Memory B cell (primary cell): ENCODE measurements at regions not wholly inside any gene's neighbourhood (a gene's known extent, or its start where the extent isn't known, plus 50 kb on each side); places are given as distances from the start of the nearest gene placed in this dataset.

Source experiments
- ATAC-seq: fragments of 150-1000 bp; cut with Tn5 transposase; 2 replicates; pipeline ENCODE4 v1.10.0; 2021; ENCODE audit warnings: low read depth, mild to moderate bottlenecking, moderate library complexity
- DNase-seq, 2 donors: peaks; one replicate each; pipeline ENCODE4 v3.0.0; 2022; ENCODE audit warnings: low spot score in 2 of 2
- H3K27ac Mint-ChIP-seq: one replicate; pipeline ENCODE4 v1.8.0; 2022; ENCODE audit warnings: mild to moderate bottlenecking, moderate library complexity, mixed read lengths
- H3K27me3 Mint-ChIP-seq: one replicate; pipeline ENCODE4 v1.8.0; 2022; ENCODE audit warnings: mixed read lengths
- H3K36me3 Mint-ChIP-seq: one replicate; pipeline ENCODE4 v1.8.0; 2022; ENCODE audit warnings: mild to moderate bottlenecking, mixed read lengths
- H3K4me1 Mint-ChIP-seq: one replicate; pipeline ENCODE4 v1.8.0; 2022; ENCODE audit warnings: mixed read lengths
- H3K4me3 Mint-ChIP-seq: one replicate; pipeline ENCODE4 v1.8.0; 2022; ENCODE audit warnings: mild to moderate bottlenecking, moderate library complexity, mixed read lengths
- H3K9me3 Mint-ChIP-seq: one replicate; pipeline ENCODE4 v1.8.0; 2022; ENCODE audit warnings: mixed read lengths

DNA sequence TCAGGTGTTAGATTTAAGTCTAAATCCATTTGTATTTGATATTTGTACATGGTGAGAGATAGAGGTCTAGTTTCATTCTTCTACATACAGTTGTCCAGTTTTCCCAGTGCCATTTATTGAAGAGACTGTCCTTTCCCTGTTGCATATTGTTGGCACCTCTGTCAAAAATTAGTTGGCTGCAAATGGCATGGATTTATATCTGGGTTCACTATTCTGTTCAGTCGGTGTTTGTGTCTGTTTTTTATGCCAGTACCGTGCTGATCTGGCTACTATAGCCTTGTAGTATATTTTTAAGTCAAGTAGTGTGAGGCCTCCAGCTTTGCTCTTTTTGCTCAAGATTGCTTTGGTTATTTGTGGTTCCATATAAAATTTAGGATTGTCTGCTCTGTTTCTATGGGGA is 176.2 kb upstream of the DMRT1 start:
- no peak overlapping the region for H3K4me3 Mint-ChIP-seq
- peaks cover 10% of the 10 kb centered on the region for H3K9me3 Mint-ChIP-seq
- H3K27ac Mint-ChIP-seq, result no peak overlapping the region
- ATAC-seq, result no peak
- H3K36me3 Mint-ChIP-seq, result peaks cover 14% of the 10 kb centered on the region
- no peak for DNase-seq
- H3K27me3 Mint-ChIP-seq, result no peaks in the 10 kb centered on the region
- no peaks in the 10 kb centered on the region for H3K4me1 Mint-ChIP-seq

GRCh38 chr9:671997-672396 is 169.5 kb upstream of the DMRT1 start:
- H3K9me3 Mint-ChIP-seq, result peaks cover 11% of the 10 kb centered on the region
- H3K27ac Mint-ChIP-seq, result no peak overlapping the region
- H3K27me3 Mint-ChIP-seq, result no peaks in the 10 kb centered on the region
- ATAC-seq (no peak), DNase-seq (no peak)
- no peak overlapping the region for H3K4me3 Mint-ChIP-seq
- H3K36me3 Mint-ChIP-seq, result peaks cover 11% of the 10 kb centered on the region
- H3K4me1 Mint-ChIP-seq, result no peaks in the 10 kb centered on the region

DNA sequence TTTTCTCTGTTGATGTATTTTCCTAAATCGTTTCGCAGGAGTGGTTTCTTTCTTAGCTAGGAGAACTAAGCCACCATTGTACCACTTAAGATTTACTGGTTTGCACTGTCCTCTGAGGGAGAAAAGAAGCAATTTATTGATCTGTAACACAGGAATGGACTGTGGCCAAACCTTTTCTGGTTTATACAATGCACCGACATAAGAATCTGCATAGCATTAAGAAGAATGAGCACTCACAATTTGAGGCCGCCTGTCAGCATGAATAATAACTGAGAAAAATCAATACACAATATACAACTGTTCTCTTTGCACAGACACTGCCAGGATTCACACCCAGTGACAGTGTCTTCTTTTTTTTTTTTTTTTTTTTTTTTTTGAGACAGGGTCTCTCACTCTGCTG is 168.6 kb upstream of the DMRT1 start:
- no peak overlapping the region for H3K27ac Mint-ChIP-seq

GRCh38 chr9:673264-673965 is 168.1 kb upstream of the DMRT1 start:
- Mint-ChIP-seq H3K27me3 (no peaks in the 10 kb centered on the region), H3K27ac (no peak overlapping the region), H3K4me1 (peaks cover 7% of the 10 kb centered on the region), H3K4me3 (no peak overlapping the region), H3K9me3 (peaks cover 7% of the 10 kb centered on the region), H3K36me3 (peaks cover 6% of the 10 kb centered on the region)
- no peak for DNase-seq
- no peak for ATAC-seq

More for the DNA sequence above, 168.6 kb upstream of the DMRT1 start:
- Mint-ChIP-seq H3K4me3 (no peak overlapping the region), H3K4me1 (peaks cover 7% of the 10 kb centered on the region), H3K36me3 (peaks cover 11% of the 10 kb centered on the region), H3K27me3 (no peaks in the 10 kb centered on the region), H3K9me3 (peaks cover 10% of the 10 kb centered on the region)
- no peak for DNase-seq
- no peak for ATAC-seq

GRCh38 chr9:673966-674526 is 167.5 kb upstream of the DMRT1 start:
- H3K9me3 Mint-ChIP-seq, result peaks cover 6% of the 10 kb centered on the region
- H3K27ac Mint-ChIP-seq, result no peak overlapping the region
- H3K27me3 Mint-ChIP-seq, result no peaks in the 10 kb centered on the region
- peaks cover 7% of the 10 kb centered on the region for H3K4me1 Mint-ChIP-seq
- DNase-seq (no peak), ATAC-seq (no peak)
- H3K4me3 Mint-ChIP-seq, result no peak overlapping the region
- peaks cover 5% of the 10 kb centered on the region for H3K36me3 Mint-ChIP-seq

DNA sequence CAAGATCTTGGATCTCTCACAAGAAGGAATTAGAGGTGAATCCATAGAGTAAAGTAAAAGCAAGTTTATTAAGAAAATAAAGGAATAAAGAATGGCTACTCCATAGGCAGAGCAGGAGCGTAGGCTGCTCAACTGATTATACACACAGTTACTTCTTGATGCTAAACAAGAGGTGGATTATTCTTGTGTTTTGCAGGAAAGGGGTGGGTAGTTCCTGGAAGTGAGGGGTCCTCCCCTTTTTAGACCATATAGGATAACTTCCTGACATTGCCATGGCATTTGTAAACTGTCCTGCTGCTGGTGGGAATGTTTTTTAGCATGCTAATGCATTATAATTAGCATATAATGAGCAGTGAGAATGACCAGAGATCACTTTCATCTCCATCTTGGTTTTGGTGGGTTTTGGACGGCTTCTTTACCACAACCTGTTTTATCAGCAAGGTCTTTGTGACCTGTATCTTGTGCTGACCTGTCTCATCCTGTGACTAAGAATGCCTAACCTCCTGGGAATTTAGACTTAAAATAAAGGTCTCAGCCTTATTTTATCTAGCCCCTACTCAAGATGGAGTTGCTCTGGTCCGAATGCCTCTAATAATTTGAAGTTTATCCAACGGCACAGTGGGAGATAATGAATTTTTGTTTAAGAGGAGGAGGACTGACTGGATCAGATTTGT is 165.7 kb upstream of the DMRT1 start:
- H3K27ac Mint-ChIP-seq, result no peak overlapping the region
- DNase-seq (no peak), ATAC-seq (no peak)
- no peaks in the 10 kb centered on the region for H3K9me3 Mint-ChIP-seq
- peaks cover 2% of the 10 kb centered on the region for H3K36me3 Mint-ChIP-seq
- no peaks in the 10 kb centered on the region for H3K27me3 Mint-ChIP-seq
- H3K4me3 Mint-ChIP-seq, result no peak overlapping the region
- peaks cover 7% of the 10 kb centered on the region for H3K4me1 Mint-ChIP-seq

DNA sequence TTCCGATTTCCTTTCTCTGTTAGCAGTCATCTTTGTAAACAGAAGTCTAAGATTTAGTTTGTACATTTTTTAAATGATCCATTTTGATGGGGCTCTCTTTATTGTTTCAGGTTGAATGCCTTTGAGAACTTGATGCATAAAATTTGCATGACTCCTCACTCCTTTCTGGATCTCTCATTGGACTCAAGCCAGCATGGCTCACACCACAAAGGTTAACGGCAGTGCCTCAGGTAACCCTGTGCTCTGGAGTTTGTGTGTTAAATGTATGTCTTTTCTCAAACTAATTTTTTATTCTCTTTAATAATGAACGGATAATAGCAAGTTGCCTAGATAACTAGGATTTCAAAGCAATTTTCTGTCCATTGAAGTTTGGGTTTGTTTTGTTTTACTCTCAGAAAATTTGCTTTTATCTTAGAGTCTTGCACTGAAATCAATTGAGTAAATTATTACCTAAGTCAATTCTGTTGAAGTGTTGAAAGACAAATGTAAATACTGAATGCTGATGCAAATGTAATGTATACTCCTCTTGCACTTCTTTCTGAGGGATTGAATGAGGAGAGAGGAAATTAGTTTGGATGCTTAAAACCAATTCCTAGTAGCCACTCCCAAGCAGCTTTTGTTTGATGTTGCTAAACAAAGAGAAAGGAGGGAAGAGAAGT is 164.6 kb upstream of the DMRT1 start:
- H3K9me3 Mint-ChIP-seq, result no peaks in the 10 kb centered on the region
- peak overlapping the region; percentile 82 for H3K4me3 Mint-ChIP-seq
- H3K4me1 Mint-ChIP-seq, result peaks cover 7% of the 10 kb centered on the region
- no peak for DNase-seq
- H3K27ac Mint-ChIP-seq, result no peak overlapping the region
- H3K36me3 Mint-ChIP-seq, result no peaks in the 10 kb centered on the region
- H3K27me3 Mint-ChIP-seq, result no peaks in the 10 kb centered on the region
- no peak for ATAC-seq

DNA sequence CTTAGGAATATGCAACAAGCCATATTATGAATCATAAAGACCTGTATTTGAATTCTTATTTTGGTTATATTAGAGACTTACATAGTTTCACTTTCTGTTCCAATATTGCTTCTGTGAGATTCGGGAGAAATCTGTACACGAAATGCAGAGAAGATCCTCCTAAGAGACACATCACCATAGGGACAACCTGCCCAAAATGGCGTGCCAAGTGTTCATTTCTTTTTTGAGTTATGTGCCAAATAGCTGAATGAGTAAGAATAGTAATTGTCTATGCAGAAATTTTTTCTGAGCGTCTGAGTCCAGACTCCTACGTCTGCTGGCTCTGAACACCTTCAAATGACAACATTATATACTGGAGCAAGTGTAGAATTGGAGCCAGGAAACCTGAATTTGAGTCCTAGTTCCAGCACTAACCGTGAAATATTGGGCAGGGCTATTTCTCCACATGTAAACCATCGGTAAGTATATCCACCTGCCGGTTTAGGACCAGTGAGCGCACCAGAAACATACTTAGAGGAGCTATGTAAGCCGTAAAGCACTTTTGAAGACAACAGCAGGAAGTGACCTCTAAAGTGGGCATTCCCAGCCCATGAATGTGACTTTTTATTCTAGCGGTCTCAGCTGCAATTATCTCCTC is 163.9 kb upstream of the DMRT1 start:
- Mint-ChIP-seq H3K4me3 (peak overlapping the region; percentile 82), H3K27ac (no peak overlapping the region), H3K27me3 (no peaks in the 10 kb centered on the region), H3K4me1 (peaks cover 7% of the 10 kb centered on the region), H3K36me3 (no peaks in the 10 kb centered on the region), H3K9me3 (no peaks in the 10 kb centered on the region)
- ATAC-seq (no peak), DNase-seq (no peak)

GRCh38 chr9:678897-679296 is 162.6 kb upstream of the DMRT1 start:
- no peak overlapping the region for H3K27ac Mint-ChIP-seq
- H3K4me1 Mint-ChIP-seq, result peaks cover 7% of the 10 kb centered on the region
- no peaks in the 10 kb centered on the region for H3K27me3 Mint-ChIP-seq
- ATAC-seq (no peak), DNase-seq (no peak)
- H3K36me3 Mint-ChIP-seq, result no peaks in the 10 kb centered on the region
- no peak overlapping the region for H3K4me3 Mint-ChIP-seq
- H3K9me3 Mint-ChIP-seq, result no peaks in the 10 kb centered on the region

GRCh38 chr9:679462-679861 is 162.0 kb upstream of the DMRT1 start:
- H3K27me3 Mint-ChIP-seq, result no peaks in the 10 kb centered on the region
- H3K4me3 Mint-ChIP-seq, result no peak overlapping the region
- H3K27ac Mint-ChIP-seq, result no peak overlapping the region
- H3K4me1 Mint-ChIP-seq, result peaks cover 8% of the 10 kb centered on the region
- H3K9me3 Mint-ChIP-seq, result no peaks in the 10 kb centered on the region
- no peaks in the 10 kb centered on the region for H3K36me3 Mint-ChIP-seq
- ATAC-seq (no peak), DNase-seq (no peak)

DNA sequence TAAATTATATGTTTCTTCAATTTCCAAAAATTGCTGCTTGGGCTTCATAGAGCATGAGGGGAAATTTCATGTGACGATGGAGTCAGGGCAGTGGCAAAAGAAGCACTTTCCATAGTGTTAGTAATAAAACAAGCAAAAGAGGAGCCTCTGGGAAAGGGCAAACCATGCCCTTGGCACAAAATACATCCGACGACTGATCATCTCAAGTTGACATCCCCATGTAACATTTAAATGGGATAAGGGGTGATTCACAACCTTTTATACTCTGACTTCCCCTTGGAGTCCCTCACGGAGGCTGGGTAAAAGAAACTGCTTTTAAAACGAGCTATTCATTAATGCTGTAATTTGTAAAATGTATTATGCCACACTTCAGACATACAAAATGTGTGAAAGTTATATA is 161.4 kb upstream of the DMRT1 start:
- Mint-ChIP-seq H3K4me3 (no peak overlapping the region), H3K27me3 (no peaks in the 10 kb centered on the region), H3K36me3 (no peaks in the 10 kb centered on the region), H3K9me3 (no peaks in the 10 kb centered on the region), H3K4me1 (peaks cover 9% of the 10 kb centered on the region), H3K27ac (no peak overlapping the region)
- ATAC-seq, result no peak
- DNase-seq, result no peak

GRCh38 chr9:682633-683508 is 158.6 kb upstream of the DMRT1 start:
- DNase-seq (no peak), ATAC-seq (no peak)
- Mint-ChIP-seq H3K36me3 (no peaks in the 10 kb centered on the region), H3K9me3 (no peaks in the 10 kb centered on the region), H3K4me1 (peaks cover 2% of the 10 kb centered on the region), H3K27me3 (no peaks in the 10 kb centered on the region), H3K27ac (no peak overlapping the region), H3K4me3 (no peak overlapping the region)

DNA sequence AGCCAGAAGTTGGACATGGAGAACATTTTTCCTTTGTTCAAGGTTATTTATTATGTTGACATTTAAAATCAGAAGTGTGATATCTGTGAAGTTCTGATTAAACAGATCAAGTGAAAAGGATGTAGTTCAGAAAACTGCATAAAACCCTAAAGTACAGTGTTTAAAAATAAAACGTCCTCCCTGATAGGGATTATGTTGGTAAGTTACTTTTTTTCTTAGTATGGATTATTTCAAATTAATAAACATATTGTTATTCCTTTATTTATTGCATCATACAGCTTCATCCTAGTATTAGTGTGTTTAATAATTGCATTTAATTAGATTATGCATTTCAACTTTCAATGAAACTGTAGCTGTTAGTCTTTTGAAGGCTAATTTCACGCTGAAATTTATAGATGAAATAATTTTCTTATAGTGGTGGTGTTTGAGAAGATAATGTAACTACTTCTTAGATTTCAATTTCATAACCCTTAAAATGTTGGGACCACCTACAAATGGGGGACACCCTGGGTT is 157.9 kb upstream of the DMRT1 start:
- peaks cover 3% of the 10 kb centered on the region for H3K27me3 Mint-ChIP-seq
- no peak overlapping the region for H3K4me3 Mint-ChIP-seq
- H3K9me3 Mint-ChIP-seq, result no peaks in the 10 kb centered on the region
- H3K36me3 Mint-ChIP-seq, result peaks cover 2% of the 10 kb centered on the region
- H3K4me1 Mint-ChIP-seq, result peaks cover 6% of the 10 kb centered on the region
- ATAC-seq (no peak), DNase-seq (no peak)
- no peak overlapping the region for H3K27ac Mint-ChIP-seq
